ENCODE measurements at regions not wholly inside any gene's neighbourhood (a gene's known extent, or its start where the extent isn't known, plus 50 kb on each side); places are given as distances from the start of the nearest gene placed in this dataset.

- TF ChIP-seq JUN (IDR thresholded peaks at IDR 0.05; ENCODE audit: borderline replicate concordance, insufficient read depth, insufficient read length, low read depth) = no peak
- TF ChIP-seq POLR2AphosphoS5 (IDR thresholded peaks at IDR 0.05; ENCODE audit: insufficient read depth, low read depth, low read length) = no peak
- TF ChIP-seq FOS (IDR thresholded peaks at IDR 0.05; ENCODE audit: borderline replicate concordance, insufficient read depth, low read length) = no peak
- TF ChIP-seq GATA2 (IDR thresholded peaks at IDR 0.05; ENCODE audit: insufficient read depth, insufficient read length, low read depth, low read length) = no peak
- H3K4me3 ChIP-seq (replicated peaks in 1 of 3; ENCODE audit: insufficient read depth in 1 of 3, low read depth in 1 of 3, low read length in 3 of 3) = no peak overlapping the region
- H3K9ac ChIP-seq (replicated peaks; ENCODE audit: extremely low read depth, insufficient read depth, low read length) = no peak overlapping the region
- H3K9me3 ChIP-seq (replicated peaks; ENCODE audit: control insufficient read depth, insufficient read depth, low read length) = no peaks in the 10 kb centered on the region
- FAIRE-seq (no peak), DNase-seq (ENCODE audit: low read depth, low spot score) (no peak)
- H3K79me2 ChIP-seq (ENCODE audit: control insufficient read depth, insufficient read depth, low read length) = no peaks in the 10 kb centered on the region
- H3K4me1 ChIP-seq (ENCODE audit: control insufficient read depth, extremely low read depth, insufficient read depth, low read length) = no peaks in the 10 kb centered on the region
- no TSS peak for BruUV-seq (replicated peaks)
- H4K20me1 ChIP-seq (replicated peaks; ENCODE audit: control insufficient read depth, extremely low read depth, insufficient read depth, low read length) = no peaks in the 10 kb centered on the region
- ChIA-PET POLR2A (no interaction called here), CTCF (interaction anchor here (1.4 kb wide), 1 partner anchor 10 kb away, joined by 10 read pairs; no protein-coding TSS in a partner anchor)
- H3K4me2 ChIP-seq (ENCODE audit: insufficient read depth, low read length) = no peak overlapping the region
- intact Hi-C loops (cut with micrococcal nuclease) (no loop called here), dilution Hi-C loops (cut with MboI; ENCODE audit: extremely low pct_ligation_motif_present, low sequenced_read_pairs) (no loop called here)
- H3K27ac ChIP-seq (ENCODE audit: insufficient read depth, low read depth, low read length) = no peak overlapping the region
- no peaks in the 10 kb centered on the region for H3K36me3 ChIP-seq (ENCODE audit: control insufficient read depth in 2 of 2, extremely low read depth in 1 of 2, insufficient read depth in 2 of 2, low read length in 2 of 2)
- H3K9me1 ChIP-seq (replicated peaks; ENCODE audit: control insufficient read depth, extremely low read depth, insufficient read depth, low read length) = no peaks in the 10 kb centered on the region
- H3K27me3 ChIP-seq (ENCODE audit: control insufficient read depth in 2 of 2, insufficient read depth in 2 of 2, low read length in 2 of 2) = peaks cover 0 to 2% of the 10 kb centered on the region in 2 experiments
- no peak overlapping the region for H2AFZ ChIP-seq (ENCODE audit: low read depth, low read length)
Observed at GRCh38 chr4:100083289-100083688, 107.0 kb downstream of the DDIT4L start.

- ChIA-PET CTCF (interaction anchor here (1.4 kb wide), 1 partner anchor 10 kb away, joined by 10 read pairs; no protein-coding TSS in a partner anchor), POLR2A (no interaction called here)
- Histone ChIP-seq H3K79me2 (ENCODE audit: control insufficient read depth, insufficient read depth, low read length) (no peaks in the 10 kb centered on the region), H3K36me3 (ENCODE audit: control insufficient read depth in 2 of 2, extremely low read depth in 1 of 2, insufficient read depth in 2 of 2, low read length in 2 of 2) (no peaks in the 10 kb centered on the region), H3K9ac (replicated peaks; ENCODE audit: extremely low read depth, insufficient read depth, low read length) (no peak overlapping the region), H3K27ac (ENCODE audit: insufficient read depth, low read depth, low read length) (no peak overlapping the region), H3K9me3 (replicated peaks; ENCODE audit: control insufficient read depth, insufficient read depth, low read length) (no peaks in the 10 kb centered on the region), H4K20me1 (replicated peaks; ENCODE audit: control insufficient read depth, extremely low read depth, insufficient read depth, low read length) (no peaks in the 10 kb centered on the region), H3K4me3 (replicated peaks in 1 of 3; ENCODE audit: insufficient read depth in 1 of 3, low read depth in 1 of 3, low read length in 3 of 3) (no peak overlapping the region), H3K9me1 (replicated peaks; ENCODE audit: control insufficient read depth, extremely low read depth, insufficient read depth, low read length) (no peaks in the 10 kb centered on the region), H3K4me1 (ENCODE audit: control insufficient read depth, extremely low read depth, insufficient read depth, low read length) (no peaks in the 10 kb centered on the region), H3K4me2 (ENCODE audit: insufficient read depth, low read length) (no peak overlapping the region), H3K27me3 (ENCODE audit: control insufficient read depth in 2 of 2, insufficient read depth in 2 of 2, low read length in 2 of 2) (peaks cover 0 to 2% of the 10 kb centered on the region in 2 experiments), H2AFZ (ENCODE audit: low read depth, low read length) (no peak overlapping the region)
- intact Hi-C loops (cut with micrococcal nuclease) = no loop called here
- TF ChIP-seq POLR2AphosphoS5 (IDR thresholded peaks at IDR 0.05; ENCODE audit: insufficient read depth, low read depth, low read length) = no peak
- no peak for TF ChIP-seq FOS (IDR thresholded peaks at IDR 0.05; ENCODE audit: borderline replicate concordance, insufficient read depth, low read length)
- TF ChIP-seq MYC (IDR thresholded peaks at IDR 0.05; ENCODE audit: low read depth, low read length) = no peak
- no peak for TF ChIP-seq MAX (IDR thresholded peaks at IDR 0.05; ENCODE audit: insufficient read depth, insufficient read length)
- TF ChIP-seq JUN (IDR thresholded peaks at IDR 0.05; ENCODE audit: borderline replicate concordance, insufficient read depth, insufficient read length, low read depth) = no peak
- no peak for TF ChIP-seq CTCF (IDR thresholded peaks at IDR 0.05; ENCODE audit: extremely low read depth in 1 of 2, insufficient read depth in 1 of 2, low read depth in 1 of 2, low read length in 2 of 2)
- dilution Hi-C loops (cut with MboI; ENCODE audit: extremely low pct_ligation_motif_present, low sequenced_read_pairs) = no loop called here
- DNase-seq (ENCODE audit: low read depth, low spot score) (no peak), FAIRE-seq (no peak)
- BruUV-seq (replicated peaks) = no TSS peak
Observed at GRCh38 chr4:100082852-100083251, 107.4 kb downstream of the DDIT4L start.
